HG02840 (cell line): ENCODE measurements at regions not wholly inside any gene's neighbourhood (a gene's known extent, or its start where the extent isn't known, plus 50 kb on each side); places are given as distances from the start of the nearest gene placed in this dataset.

Source experiments
- ATAC-seq: cut with Tn5 transposase; IDR thresholded peaks from one replicate; pipeline ENCODE4 v1.9.1; 2021; ENCODE audit warnings: mild to moderate bottlenecking, moderate library complexity, moderate number of reproducible peaks; ENCODE audit not compliant: unreplicated experiment, low FRiP score

DNA sequence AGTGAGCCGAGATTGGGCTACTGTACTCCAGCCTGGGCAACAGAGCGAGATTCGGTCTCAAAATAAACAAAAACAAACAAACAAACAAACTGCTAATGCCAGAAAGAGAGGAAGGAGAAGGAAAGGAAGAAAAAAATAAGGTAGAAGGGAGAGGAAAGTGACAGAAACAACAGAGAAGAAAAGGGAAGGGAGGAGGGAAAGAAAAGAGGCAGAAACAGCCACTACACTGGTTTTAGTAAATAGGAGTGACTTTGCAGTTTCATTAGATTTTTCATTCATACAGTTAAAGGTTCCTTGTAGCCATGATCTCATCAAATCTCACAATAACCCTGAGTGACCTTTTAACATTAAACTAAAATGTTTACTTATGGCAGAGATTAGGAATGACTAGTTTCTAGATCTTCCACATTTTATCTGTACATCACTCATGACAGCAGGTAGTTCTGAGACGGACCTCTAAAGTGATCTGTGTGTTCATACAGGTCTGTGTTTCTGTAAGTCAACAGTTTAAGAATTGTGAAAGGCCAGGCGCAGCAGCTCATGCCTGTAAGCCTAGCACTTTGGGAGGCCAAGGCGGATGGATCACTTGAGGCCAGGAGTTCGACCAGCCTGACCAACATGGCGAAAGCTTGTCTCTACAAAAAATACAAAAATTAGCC, 191.3 kb upstream of the KLF14 start:
- ATAC-seq: no peak

GRCh38 chr7:130926001-130926691, 192.1 kb upstream of the KLF14 start:
- no peak for ATAC-seq

DNA sequence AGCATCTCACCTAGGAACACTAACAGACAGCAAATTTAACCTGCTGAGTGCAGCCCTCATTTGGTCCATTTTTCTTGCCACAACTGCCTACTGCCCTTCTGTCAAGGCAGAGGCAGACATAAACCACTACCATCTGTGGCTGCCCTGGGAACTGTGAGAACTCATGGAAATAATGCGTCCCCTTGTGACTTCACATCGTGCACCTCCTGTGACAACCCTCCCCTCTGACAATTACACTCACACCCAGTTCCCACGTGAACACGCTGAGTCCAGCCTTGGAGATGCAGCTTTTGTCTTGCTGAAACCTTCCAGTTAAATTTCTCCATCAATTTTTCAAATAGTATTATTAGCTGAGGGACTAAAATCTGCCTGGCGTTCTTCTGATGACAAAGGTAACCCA, 193.1 kb upstream of the KLF14 start:
- ATAC-seq: no peak

GRCh38 chr7:130927564-130927963, 193.6 kb upstream of the KLF14 start:
- no peak for ATAC-seq

GRCh38 chr7:130929896-130930659, 196.1 kb upstream of the KLF14 start:
- ATAC-seq: no peak

- no peak for ATAC-seq
Observed at GRCh38 chr7:130930681-130931080, 196.7 kb upstream of the KLF14 start.

DNA sequence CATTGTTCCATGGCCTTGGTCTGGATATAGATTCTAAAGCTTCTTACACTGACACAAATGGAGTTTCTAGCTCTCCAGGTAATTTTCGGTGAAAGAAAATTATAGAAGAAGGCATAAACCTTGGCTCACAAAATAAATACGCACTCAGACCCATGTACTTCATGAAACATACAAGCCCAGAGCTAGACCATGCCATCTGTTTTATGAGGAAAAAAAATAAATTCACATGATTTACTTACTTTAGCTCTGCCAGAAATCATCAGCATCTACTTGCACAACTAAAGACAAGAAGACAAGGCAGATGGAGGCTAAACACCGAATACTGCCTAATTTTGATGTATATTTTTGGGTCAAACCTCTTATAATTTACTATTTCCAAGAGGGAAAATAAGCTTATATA, 197.4 kb upstream of the KLF14 start:
- no peak for ATAC-seq

DNA sequence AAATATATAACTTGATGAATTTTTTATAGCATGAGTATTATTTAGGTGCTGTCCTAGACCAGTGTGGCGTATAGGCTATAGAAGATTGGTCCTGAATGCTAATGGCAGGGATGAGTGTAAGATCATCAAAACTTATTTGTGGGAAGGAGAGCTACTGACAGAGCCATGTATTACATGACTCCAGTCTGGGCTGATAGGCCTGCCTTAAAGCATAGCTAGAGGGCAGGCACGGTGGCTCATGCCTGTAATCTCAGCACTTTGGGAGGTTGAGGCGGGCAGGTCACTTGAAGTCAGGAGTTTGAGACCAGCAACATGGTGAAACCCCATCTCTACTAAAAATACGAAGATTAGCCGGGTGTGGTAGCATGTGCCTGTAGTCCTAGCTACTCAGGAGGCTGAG, 198.1 kb upstream of the KLF14 start:
- no peak for ATAC-seq

DNA sequence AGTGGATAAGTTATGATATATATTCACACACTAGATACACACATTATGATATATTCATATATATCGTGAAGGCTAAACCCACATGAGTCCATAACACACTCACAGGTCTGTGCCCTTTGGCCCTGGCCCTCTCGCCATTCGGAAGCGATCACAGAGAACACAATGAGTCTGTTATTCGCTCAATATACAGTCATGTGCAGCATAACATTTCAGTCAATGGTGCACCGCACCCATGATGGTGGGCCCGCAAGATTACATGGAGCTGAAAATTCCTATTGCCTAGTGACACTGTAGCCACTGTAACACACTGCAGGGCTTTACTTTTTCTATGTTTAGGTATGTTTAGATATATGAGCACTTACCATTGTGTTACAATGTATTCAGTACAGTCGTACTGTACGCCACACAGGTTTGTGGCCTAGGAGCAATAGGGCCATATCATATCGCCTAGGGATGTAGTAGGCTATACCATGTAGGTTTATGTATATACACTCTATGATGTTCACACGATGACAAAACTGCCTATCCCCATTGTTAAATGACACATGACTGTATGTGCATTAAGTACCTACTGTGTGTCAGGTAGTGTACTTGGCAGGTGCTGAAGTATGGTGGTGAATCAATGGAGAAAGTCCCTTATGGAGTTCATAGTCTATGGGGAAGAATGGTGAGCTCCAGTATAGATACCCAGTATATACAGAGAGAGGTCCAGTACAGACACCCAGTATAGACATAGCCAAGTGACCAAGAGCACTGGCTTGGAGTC, 198.8 kb upstream of the KLF14 start:
- ATAC-seq: no peak

DNA sequence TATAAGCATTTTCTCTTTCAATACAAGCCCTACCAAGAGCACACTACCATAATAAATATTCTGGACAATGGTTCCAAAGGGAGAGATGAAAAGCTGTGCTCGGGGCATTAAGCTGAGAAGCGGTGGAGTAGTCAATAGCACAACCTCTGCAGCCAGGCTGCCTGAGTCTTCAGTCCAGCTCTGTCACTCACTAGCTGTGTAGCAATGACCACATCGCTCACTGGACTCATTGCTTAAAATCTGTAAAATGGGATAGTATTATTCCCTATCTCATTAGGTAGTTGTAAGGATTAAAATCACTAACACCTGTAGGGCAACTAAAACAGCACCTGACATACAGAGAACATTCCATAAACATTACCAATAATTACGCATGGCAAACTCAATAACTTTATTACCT, 199.9 kb upstream of the KLF14 start:
- ATAC-seq: no peak

- no peak for ATAC-seq
Observed at GRCh38 chr7:130935564-130936157, 201.7 kb upstream of the KLF14 start.

DNA sequence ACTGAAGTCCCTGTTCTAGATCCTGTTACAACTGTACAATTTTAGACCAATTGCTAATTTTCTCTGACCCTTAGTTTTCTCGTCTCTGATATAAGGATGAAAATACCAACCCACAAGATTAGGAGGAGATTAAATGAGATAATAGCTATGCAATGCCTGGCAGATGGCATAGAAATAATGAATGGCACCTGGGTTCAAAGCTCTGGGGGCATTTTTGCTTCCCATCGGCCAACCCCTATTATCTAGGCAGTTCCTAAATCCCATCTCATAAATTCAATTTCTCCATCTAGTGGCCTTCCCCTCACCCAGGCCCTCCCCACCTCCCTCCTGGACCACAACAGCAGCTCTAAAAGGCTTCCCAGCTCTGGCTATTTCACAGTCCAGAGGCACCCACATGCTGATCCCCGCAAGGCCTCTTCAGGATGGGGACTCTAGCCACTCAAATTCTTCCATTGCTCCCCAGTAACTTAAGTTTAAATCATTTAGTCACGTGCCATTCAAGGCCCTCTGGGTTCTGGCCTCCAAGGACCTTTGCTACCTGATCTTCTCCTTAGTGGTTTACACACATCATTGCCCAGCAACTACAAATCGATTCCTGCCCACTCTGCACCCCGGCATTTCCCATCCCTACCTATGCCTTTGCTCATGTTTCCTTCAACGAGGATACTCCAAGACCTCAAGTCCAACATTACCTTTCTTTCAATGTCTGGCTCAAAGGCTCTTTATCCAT, 202.4 kb upstream of the KLF14 start:
- no peak for ATAC-seq

GRCh38 chr7:130937016-130937415, 203.0 kb upstream of the KLF14 start:
- ATAC-seq: no peak

DNA sequence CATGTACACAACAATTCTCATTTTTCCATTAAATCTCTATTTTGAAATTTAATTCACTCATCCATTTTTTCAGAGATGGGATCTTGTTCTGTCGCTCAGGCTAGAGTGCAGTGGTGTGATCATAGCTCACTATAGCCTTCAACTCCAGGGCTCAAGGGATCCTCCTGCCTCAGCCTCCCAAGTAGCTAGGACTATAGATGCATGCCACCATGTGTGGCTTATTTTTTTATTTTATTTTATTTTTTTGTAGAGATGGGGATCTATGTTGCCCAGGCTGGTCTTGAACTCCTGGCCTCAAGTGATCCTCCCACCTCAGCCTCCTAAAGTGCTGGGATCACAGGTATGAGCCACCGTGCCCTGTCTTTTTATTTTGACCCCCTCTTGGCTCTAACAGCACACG, 203.8 kb upstream of the KLF14 start:
- ATAC-seq: no peak

DNA sequence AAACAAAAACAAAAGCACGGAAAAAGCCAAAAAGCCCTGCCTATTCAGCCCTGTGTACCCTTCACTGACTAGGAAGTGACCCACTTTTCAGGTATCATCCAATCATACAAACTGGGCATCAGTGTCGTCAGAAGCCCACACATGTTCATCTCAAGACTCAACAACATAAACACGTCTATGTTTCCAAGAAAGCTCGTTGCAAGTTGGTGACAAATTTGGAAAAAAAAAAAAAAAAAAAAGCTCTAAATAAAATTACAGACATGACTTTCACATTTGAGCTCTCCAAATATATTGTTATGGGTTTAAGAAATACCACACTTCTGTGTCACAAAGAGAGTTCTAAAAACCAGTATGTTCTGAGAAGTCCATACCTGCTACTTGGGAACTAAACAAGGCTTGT, 204.7 kb upstream of the KLF14 start:
- no peak for ATAC-seq

GRCh38 chr7:130939321-130940095, 205.5 kb upstream of the KLF14 start:
- no peak for ATAC-seq

DNA sequence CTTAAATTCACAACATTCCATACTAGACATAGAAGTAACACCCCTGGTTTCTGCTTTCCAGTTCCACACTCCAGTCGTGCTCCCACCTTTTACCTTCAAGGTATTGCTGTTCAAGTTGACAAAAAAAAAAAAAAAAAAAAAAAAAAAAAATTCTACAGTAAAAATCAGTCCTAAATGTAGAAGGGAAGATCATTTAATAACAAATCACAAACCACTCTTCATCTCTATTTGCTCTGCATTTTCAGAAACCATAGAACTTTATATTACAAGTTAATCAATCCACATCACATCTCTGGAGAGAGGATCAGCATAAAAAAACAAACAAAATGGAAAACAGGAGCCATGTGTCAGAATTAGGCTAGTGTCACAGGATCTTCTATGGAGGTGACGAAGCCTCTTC, 206.3 kb upstream of the KLF14 start:
- ATAC-seq: no peak

GRCh38 chr7:130940907-130941306, 206.9 kb upstream of the KLF14 start:
- no peak for ATAC-seq
